AG09319 (cell line): ENCODE measurements at regions not wholly inside any gene's neighbourhood (a gene's known extent, or its start where the extent isn't known, plus 50 kb on each side); places are given as distances from the start of the nearest gene placed in this dataset.
"Not testable (repeated sequence)": the region's sequence is repeated elsewhere in the genome, so short reads cannot be mapped to it uniquely, and the experiment has no call there.

ENCODE experiments used
- DNase-seq: peaks from one replicate; pipeline ENCODE4 v3.0.0-alpha.2; 2010; ENCODE audit warnings: low read depth; ENCODE audit errors: extremely low read depth
- TF ChIP-seq, protein P1 (sequence below): IDR thresholded peaks from 2 replicates; pipeline ENCODE4 v1.5.1; 2011; ENCODE audit warnings: low read depth, mild to moderate bottlenecking, inconsistent platforms, low read length, moderate library complexity

DNA sequence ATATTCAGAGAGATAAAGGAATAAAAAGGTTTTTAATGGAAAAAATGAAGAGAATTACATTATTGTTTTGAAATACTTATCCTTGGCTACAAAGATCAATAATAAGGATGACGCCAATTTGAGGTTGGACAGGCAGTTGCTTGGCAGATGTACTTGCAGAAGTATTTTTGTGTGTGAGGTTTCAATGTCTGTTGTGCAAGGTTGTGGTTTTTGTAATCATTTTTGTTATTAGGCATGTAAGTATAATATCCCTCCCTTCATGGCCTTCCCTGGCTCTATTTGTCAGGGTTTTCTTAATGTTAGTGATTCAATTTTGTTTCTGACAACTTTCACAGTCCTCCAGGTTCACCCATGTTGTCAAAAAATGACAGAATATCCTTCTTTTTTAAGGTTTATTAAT is 105.9 kb downstream of the OTOL1 start:
- no peak for DNase-seq
- TF ChIP-seq, protein P1, sequence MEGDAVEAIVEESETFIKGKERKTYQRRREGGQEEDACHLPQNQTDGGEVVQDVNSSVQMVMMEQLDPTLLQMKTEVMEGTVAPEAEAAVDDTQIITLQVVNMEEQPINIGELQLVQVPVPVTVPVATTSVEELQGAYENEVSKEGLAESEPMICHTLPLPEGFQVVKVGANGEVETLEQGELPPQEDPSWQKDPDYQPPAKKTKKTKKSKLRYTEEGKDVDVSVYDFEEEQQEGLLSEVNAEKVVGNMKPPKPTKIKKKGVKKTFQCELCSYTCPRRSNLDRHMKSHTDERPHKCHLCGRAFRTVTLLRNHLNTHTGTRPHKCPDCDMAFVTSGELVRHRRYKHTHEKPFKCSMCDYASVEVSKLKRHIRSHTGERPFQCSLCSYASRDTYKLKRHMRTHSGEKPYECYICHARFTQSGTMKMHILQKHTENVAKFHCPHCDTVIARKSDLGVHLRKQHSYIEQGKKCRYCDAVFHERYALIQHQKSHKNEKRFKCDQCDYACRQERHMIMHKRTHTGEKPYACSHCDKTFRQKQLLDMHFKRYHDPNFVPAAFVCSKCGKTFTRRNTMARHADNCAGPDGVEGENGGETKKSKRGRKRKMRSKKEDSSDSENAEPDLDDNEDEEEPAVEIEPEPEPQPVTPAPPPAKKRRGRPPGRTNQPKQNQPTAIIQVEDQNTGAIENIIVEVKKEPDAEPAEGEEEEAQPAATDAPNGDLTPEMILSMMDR, result no peak

DNA sequence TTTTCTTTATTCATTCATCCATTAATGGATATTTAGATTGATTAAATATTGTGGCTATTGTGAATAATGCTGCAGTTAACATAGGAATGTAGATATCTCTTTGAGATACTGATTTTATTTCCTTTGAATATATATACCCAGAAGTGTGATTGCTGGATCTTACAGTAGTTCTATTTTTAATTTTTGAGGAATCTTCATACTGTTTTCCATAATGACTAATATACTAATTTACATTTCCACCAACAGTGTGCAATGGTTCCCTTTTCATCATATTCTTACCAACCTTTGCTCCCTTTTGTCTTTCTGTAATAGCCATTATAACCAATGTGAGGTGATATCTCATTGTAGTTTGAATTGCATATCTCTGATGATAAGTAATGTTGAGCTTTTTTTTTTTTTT is 106.3 kb downstream of the OTOL1 start:
- DNase-seq, result no peak
- TF ChIP-seq, protein P1, result no peak

DNA sequence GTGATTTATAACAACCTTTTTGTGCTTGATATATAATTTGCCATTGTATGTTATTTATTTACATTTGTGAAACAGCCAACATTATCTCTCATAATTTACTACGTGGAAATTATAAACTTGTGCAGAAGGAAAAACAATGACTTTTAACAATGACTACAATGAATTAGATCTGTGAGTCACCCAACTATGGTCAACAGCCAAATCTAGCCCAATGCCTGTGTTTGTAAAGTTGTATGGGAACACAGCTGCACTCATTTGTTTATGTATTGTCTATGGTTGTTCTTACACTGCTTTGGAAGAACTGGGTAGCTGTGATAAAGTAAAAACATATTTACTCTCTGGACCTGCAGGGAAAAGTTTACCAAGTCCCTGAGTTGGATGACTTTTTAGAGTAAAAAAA is 110.4 kb downstream of the OTOL1 start:
- no peak for DNase-seq
- TF ChIP-seq, protein P1, result no peak

DNA sequence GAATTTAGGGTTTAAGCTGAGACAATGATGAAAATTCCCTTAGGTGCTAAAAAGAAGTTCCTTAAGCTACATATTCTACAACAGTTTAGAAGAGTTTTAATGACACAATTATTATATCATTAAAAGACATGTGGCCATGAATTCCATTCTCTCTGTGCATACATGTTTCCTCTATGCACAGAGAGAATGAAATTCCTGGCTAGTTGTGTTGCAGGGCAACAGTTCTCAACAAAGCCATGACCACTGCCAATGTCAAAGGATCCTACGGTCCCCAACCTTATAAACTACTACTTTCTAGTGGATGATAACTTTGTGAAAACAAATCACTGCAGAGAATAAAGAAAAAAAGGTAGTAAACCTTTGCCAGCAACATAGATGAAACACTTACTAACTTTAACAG is 122.7 kb downstream of the OTOL1 start:
- TF ChIP-seq, protein P1, result no peak

DNA sequence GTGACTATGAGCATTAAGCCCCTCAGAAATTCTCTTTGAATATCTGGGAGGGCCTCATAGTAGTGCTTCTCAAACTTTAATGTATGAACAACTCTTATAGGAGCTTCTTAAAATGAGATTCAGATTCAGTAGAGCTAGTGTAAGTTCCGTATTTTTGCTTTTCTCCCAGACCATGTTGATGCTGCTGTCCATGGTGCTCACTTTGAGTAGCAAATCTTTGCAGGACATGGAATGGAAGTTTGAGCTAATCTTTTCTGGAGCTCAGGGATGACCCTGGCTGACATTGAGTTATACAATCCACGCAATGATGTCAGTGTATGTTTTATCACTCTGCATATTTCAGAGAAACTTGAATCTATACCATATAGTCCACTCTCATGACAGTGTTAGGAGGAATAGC is 134.2 kb downstream of the OTOL1 start:
- TF ChIP-seq, protein P1, result no peak
- no peak for DNase-seq

More for the DNA sequence above, 122.7 kb downstream of the OTOL1 start:
- DNase-seq, result no peak

DNA sequence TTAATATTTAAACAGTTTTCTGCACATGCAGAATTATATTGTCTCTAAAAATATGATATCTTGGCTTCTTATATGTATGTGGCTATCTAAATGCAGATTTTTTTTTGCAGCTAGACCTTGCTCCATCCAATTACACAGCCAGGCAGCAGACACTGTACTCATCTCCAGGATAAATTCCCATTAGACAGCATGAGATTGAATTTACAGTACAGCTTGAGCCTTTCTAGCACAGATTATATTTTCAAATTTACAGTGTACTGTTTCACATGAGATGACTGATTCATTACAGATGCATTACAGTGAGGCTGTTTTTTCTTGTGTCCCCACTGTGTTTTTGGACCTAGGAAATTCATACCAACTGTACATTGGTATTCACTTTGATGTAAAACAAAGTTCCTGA is 134.9 kb downstream of the OTOL1 start:
- DNase-seq, result no peak

DNA sequence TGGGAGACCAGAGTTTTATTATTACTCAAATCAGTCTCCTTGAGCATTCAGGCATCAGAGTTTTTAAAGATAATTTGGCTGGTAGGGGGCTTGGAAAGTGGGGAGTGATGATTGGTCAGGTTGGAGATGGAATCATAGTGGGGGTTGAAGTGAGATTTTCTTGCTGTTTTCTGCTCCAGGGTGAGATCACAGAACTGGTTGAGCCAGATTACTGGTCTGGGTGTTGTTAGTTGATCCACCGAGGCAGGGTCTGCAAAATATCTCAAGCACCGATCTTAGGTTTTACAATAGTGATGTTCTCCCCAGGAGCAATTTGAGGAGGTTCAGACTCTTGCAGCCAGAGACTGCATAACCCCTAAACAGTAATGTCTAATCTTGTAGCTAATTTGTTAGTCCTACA is 141.0 kb downstream of the OTOL1 start:
- TF ChIP-seq, protein P1, result no peak
- DNase-seq, result no peak

More for the DNA sequence above, 134.9 kb downstream of the OTOL1 start:
- TF ChIP-seq, protein P1, result no peak

DNA sequence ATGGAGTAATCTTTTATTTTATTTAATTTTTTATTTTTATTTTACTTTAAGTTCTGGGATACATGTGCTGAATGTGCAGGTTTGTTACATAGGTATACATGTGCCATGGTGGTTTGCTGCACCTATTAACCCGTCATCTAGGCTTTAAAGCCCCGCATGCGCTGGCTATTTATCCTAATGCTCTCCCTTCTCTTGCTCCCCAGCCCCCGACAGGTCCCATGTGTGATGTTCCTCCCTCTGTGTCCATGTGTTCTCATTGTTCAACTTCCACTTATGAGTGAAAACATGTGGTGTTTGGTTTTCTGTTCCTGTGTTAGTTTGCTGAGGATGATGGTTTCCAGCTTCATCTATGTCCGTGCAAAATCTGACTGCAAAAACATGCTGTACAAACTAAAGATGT is 142.5 kb downstream of the OTOL1 start:
- DNase-seq, result not testable (repeated sequence)
